Neural cell (in vitro differentiated cells): ENCODE measurements at regions not wholly inside any gene's neighbourhood (a gene's known extent, or its start where the extent isn't known, plus 50 kb on each side); places are given as distances from the start of the nearest gene placed in this dataset.

Experiments
- H2AFZ ChIP-seq: fragments of 200-600, 300-800 bp; sonication (generic), shearing (Covaris generic); 2 replicates; pipeline ENCODE4 v1.6.0; 2014; ENCODE audit warnings: low read depth, mild to moderate bottlenecking, antibody characterized with exemption, low read length, moderate library complexity
- H3F3A ChIP-seq: fragments of 200-600 bp; shearing (Covaris generic); 2 replicates; pipeline ENCODE4 v1.6.1; 2016; ENCODE audit warnings: mild to moderate bottlenecking, moderate library complexity, mixed read lengths, antibody characterized with exemption, low read length; ENCODE audit not compliant: insufficient read depth, poor library complexity, severe bottlenecking
- H3K27ac ChIP-seq: fragments of 200-600, 300-800 bp; sonication (generic), shearing (Covaris generic); 2 replicates; pipeline ENCODE4 v1.5.1; 2014; ENCODE audit warnings: mild to moderate bottlenecking, low read length, moderate library complexity
- H3K27me3 ChIP-seq: fragments of 300-800, 200-600 bp; sonication (generic), shearing (Covaris generic); 2 replicates; pipeline ENCODE4 v1.6.0; 2014; ENCODE audit warnings: mild to moderate bottlenecking, low read depth, low read length, moderate library complexity; ENCODE audit not compliant: insufficient read depth
- H3K36me3 ChIP-seq: fragments of 300-800, 200-600 bp; sonication (generic), shearing (Covaris generic); 2 replicates; pipeline ENCODE4 v1.5.1; 2014; ENCODE audit warnings: mild to moderate bottlenecking, antibody characterized with exemption, low read length, moderate library complexity; ENCODE audit not compliant: insufficient read depth
- H3K4me2 ChIP-seq: fragments of 300-800, 200-600 bp; sonication (generic), shearing (Covaris generic); 2 replicates; pipeline ENCODE4 v1.6.0; 2014; ENCODE audit warnings: mild to moderate bottlenecking, low read length
- H3K4me3 ChIP-seq: fragments of 300-800, 200-600 bp; sonication (generic), shearing (Covaris generic); 2 replicates; pipeline ENCODE4 v1.5.1; 2014; ENCODE audit warnings: mild to moderate bottlenecking, low read length, moderate library complexity
- H3K79me2 ChIP-seq: fragments of 200-600 bp; shearing (Covaris generic); replicated peaks from 2 replicates; pipeline ENCODE4 v1.6.0; 2014; ENCODE audit warnings: mild to moderate bottlenecking, low read length, moderate library complexity; ENCODE audit not compliant: insufficient read depth
- H3K9ac ChIP-seq: fragments of 300-800, 200-600 bp; sonication (generic), shearing (Covaris generic); 2 replicates; pipeline ENCODE4 v1.6.1; 2016; ENCODE audit warnings: mild to moderate bottlenecking, low read length, mixed read lengths
- H3K9me2 ChIP-seq: fragments of 200-600 bp; shearing (Covaris generic); 2 replicates; pipeline ENCODE4 v1.6.1; 2016; ENCODE audit warnings: mild to moderate bottlenecking, low read length, mixed read lengths; ENCODE audit not compliant: insufficient read depth
- H3K9me3 ChIP-seq: fragments of 200-600, 300-800 bp; sonication (generic), shearing (Covaris generic); 2 replicates; pipeline ENCODE4 v1.6.1; 2016; ENCODE audit warnings: mild to moderate bottlenecking, mixed run types, low read length, moderate library complexity, mixed read lengths
- H4K20me1 ChIP-seq: fragments of 200-600 bp; shearing (Covaris generic); 2 replicates; pipeline ENCODE4 v1.6.1; 2016; ENCODE audit warnings: mild to moderate bottlenecking, mixed run types; ENCODE audit not compliant: insufficient read depth
- EP300 ChIP-seq: fragments of 450-650 bp; conservative IDR thresholded peaks from 2 replicates; pipeline ENCODE4 v1.6.1; 2014; ENCODE audit warnings: antibody characterized with exemption, mild to moderate bottlenecking, moderate library complexity; ENCODE audit not compliant: poor library complexity, severe bottlenecking
- EZH2 ChIP-seq: fragments of 200-600, 300-800 bp; shearing (Covaris generic), sonication (generic); IDR thresholded peaks from 2 replicates; pipeline ENCODE4 v1.6.1; 2014; ENCODE audit warnings: antibody characterized with exemption, low read length, borderline replicate concordance, mild to moderate bottlenecking; ENCODE audit not compliant: insufficient read depth, poor library complexity, severe bottlenecking
- MXI1 ChIP-seq: fragments of 450-650 bp; conservative IDR thresholded peaks from 2 replicates; pipeline ENCODE4 v1.6.1; 2014; ENCODE audit warnings: antibody characterized with exemption, mild to moderate bottlenecking; ENCODE audit not compliant: poor library complexity, severe bottlenecking
- POLR2AphosphoS5 ChIP-seq: IDR thresholded peaks from 2 replicates; pipeline ENCODE4 v1.6.1; 2012
- RAD21 ChIP-seq: fragments of 450-650 bp; conservative IDR thresholded peaks from 2 replicates; pipeline ENCODE4 v1.6.1; 2014; ENCODE audit warnings: antibody characterized with exemption, mild to moderate bottlenecking, moderate library complexity
- SMC3 ChIP-seq: fragments of 450-650 bp; conservative IDR thresholded peaks from 2 replicates; pipeline ENCODE4 v1.6.1; 2014; ENCODE audit warnings: antibody characterized with exemption, mild to moderate bottlenecking, moderate library complexity; ENCODE audit not compliant: poor library complexity
- TAF1 ChIP-seq: IDR thresholded peaks from 2 replicates; pipeline ENCODE4 v1.6.1; 2012; ENCODE audit warnings: low read depth
- TF ChIP-seq, protein P1 (sequence below): fragments of 450-650 bp; IDR thresholded peaks from 2 replicates; pipeline ENCODE4 v1.5.1; 2014; ENCODE audit warnings: antibody characterized with exemption, mild to moderate bottlenecking, moderate library complexity; ENCODE audit not compliant: poor library complexity, severe bottlenecking
- TF ChIP-seq, protein P2 (sequence below): IDR thresholded peaks from 2 replicates; pipeline ENCODE4 v1.6.1; 2012; ENCODE audit warnings: borderline replicate concordance

DNA sequence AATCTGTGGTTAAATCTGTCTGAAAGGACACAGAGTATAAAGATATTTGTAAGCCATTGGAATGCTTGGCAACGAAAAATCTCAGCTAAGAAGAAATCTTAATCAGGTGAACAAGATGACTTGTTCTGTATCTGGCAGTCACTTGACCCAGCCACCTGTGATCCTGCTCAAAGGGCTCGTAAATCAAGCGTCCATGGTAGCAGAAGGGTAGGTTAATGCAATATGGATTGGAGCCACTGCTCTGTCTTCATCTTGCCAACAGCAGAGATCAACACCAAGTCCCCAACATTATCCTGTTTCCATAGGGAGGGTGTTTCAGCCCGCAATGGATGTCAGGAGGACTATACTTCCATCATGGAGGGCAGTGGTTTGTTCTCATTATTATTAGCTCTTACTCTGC lies 378.4 kb downstream of the CDH7 start:
- Histone ChIP-seq H3K4me2 (no peak overlapping the region), H3K4me3 (no peak overlapping the region), H3K36me3 (no peaks in the 10 kb centered on the region), H3K9me3 (no peaks in the 10 kb centered on the region), H3K9ac (no peak overlapping the region), H3K9me2 (no peaks in the 10 kb centered on the region), H3K79me2 (no peaks in the 10 kb centered on the region), H4K20me1 (no peaks in the 10 kb centered on the region), H3K27me3 (no peaks in the 10 kb centered on the region), H3F3A (no peaks in the 10 kb centered on the region), H2AFZ (no peak overlapping the region), H3K27ac (no peak overlapping the region)
- TF ChIP-seq EZH2 (no peak), RAD21 (no peak), POLR2AphosphoS5 (no peak), EP300 (no peak), SMC3 (no peak), TAF1 (no peak), MXI1 (no peak)
- TF ChIP-seq, protein P1, sequence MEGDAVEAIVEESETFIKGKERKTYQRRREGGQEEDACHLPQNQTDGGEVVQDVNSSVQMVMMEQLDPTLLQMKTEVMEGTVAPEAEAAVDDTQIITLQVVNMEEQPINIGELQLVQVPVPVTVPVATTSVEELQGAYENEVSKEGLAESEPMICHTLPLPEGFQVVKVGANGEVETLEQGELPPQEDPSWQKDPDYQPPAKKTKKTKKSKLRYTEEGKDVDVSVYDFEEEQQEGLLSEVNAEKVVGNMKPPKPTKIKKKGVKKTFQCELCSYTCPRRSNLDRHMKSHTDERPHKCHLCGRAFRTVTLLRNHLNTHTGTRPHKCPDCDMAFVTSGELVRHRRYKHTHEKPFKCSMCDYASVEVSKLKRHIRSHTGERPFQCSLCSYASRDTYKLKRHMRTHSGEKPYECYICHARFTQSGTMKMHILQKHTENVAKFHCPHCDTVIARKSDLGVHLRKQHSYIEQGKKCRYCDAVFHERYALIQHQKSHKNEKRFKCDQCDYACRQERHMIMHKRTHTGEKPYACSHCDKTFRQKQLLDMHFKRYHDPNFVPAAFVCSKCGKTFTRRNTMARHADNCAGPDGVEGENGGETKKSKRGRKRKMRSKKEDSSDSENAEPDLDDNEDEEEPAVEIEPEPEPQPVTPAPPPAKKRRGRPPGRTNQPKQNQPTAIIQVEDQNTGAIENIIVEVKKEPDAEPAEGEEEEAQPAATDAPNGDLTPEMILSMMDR, result no peak
- TF ChIP-seq, protein P2, sequence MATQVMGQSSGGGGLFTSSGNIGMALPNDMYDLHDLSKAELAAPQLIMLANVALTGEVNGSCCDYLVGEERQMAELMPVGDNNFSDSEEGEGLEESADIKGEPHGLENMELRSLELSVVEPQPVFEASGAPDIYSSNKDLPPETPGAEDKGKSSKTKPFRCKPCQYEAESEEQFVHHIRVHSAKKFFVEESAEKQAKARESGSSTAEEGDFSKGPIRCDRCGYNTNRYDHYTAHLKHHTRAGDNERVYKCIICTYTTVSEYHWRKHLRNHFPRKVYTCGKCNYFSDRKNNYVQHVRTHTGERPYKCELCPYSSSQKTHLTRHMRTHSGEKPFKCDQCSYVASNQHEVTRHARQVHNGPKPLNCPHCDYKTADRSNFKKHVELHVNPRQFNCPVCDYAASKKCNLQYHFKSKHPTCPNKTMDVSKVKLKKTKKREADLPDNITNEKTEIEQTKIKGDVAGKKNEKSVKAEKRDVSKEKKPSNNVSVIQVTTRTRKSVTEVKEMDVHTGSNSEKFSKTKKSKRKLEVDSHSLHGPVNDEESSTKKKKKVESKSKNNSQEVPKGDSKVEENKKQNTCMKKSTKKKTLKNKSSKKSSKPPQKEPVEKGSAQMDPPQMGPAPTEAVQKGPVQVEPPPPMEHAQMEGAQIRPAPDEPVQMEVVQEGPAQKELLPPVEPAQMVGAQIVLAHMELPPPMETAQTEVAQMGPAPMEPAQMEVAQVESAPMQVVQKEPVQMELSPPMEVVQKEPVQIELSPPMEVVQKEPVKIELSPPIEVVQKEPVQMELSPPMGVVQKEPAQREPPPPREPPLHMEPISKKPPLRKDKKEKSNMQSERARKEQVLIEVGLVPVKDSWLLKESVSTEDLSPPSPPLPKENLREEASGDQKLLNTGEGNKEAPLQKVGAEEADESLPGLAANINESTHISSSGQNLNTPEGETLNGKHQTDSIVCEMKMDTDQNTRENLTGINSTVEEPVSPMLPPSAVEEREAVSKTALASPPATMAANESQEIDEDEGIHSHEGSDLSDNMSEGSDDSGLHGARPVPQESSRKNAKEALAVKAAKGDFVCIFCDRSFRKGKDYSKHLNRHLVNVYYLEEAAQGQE, result no peak

DNA sequence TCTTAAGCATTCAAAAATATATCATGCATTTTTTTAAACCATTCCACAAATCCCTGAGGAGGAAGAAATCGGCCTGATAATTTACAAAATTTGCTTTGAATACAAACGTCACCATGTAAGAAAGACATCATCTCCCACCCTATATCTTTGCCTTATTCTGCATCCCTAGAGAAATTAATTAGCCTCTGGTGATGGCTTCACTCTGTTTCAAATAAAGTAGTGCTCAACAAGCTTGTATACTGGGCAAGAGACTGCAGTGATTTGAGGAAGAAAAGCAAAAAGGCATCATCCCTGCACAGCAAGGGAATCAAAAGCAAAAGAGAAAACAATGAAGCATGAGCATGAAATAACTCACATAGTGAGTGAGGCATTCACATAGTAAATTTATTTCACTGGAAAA lies 375.5 kb downstream of the CDH7 start:
- Histone ChIP-seq H3K4me2 (no peak overlapping the region), H3K9ac (no peak overlapping the region), H3K27ac (no peak overlapping the region), H3K36me3 (no peaks in the 10 kb centered on the region), H3K27me3 (no peaks in the 10 kb centered on the region), H3K4me3 (no peak overlapping the region), H3K9me3 (no peaks in the 10 kb centered on the region), H3K9me2 (no peaks in the 10 kb centered on the region), H3K79me2 (no peaks in the 10 kb centered on the region), H3F3A (no peaks in the 10 kb centered on the region), H4K20me1 (no peaks in the 10 kb centered on the region), H2AFZ (no peak overlapping the region)
- TF ChIP-seq MXI1 (no peak), TAF1 (no peak), SMC3 (no peak), POLR2AphosphoS5 (no peak), EP300 (no peak)
- TF ChIP-seq, protein P1, result no peak
- TF ChIP-seq, protein P2, result no peak
